HG03108 (cell line): ENCODE measurements at regions not wholly inside any gene's neighbourhood (a gene's known extent, or its start where the extent isn't known, plus 50 kb on each side); places are given as distances from the start of the nearest gene placed in this dataset.

Experiments used
- ATAC-seq: cut with Tn5 transposase; IDR thresholded peaks from one replicate; pipeline ENCODE4 v1.9.1; 2021; ENCODE audit warnings: moderate library complexity; ENCODE audit not compliant: unreplicated experiment

DNA sequence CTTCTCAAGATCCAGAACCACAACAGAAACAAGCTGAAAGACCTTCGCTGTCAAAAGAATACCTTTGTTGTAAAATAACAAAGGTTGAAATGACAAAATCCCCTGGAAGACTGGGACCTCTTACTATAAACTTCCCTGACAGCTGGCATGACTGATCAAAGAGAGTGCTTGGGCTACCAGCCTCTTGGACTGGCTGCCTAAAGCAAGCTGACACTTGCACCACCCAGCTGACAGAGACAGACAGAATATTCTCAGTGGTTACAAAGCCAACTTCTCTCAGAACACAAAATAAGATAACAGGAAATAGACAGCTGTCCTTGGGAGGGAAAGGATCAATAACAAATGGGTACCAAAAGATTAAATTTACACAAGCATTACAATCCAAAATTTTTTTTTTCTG is 241.7 kb upstream of the SPOCK3 start:
- no peak for ATAC-seq

- ATAC-seq = no peak
Observed at GRCh38 chr4:167492007-167492406, 257.7 kb upstream of the SPOCK3 start.

GRCh38 chr4:167509551-167509950 is 275.3 kb upstream of the SPOCK3 start:
- ATAC-seq = no peak

GRCh38 chr4:167524091-167524490 is 289.8 kb upstream of the SPOCK3 start:
- no peak for ATAC-seq

- no peak for ATAC-seq
Observed at GRCh38 chr4:167537761-167538160, 303.5 kb upstream of the SPOCK3 start.

- ATAC-seq = no peak
Observed at GRCh38 chr4:167541286-167541685, 307.0 kb upstream of the SPOCK3 start.

DNA sequence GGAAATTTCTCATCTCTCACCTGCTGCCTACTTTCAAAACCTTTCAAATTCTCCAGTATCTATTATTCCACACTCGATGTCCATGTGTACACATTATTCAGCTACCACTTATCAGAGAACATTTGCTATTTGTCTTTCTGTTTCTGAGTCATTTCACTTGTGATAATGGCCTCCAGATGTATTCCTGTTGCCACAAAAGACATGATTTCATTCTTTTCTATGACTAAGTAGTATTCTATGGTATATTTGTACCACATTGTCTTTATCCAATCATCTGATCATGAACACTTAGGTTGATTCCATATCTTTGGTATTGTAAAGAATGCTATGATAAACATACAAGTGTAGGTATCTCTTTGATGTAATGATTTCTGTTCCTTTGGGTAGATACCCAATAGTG is 310.1 kb upstream of the SPOCK3 start:
- no peak for ATAC-seq

DNA sequence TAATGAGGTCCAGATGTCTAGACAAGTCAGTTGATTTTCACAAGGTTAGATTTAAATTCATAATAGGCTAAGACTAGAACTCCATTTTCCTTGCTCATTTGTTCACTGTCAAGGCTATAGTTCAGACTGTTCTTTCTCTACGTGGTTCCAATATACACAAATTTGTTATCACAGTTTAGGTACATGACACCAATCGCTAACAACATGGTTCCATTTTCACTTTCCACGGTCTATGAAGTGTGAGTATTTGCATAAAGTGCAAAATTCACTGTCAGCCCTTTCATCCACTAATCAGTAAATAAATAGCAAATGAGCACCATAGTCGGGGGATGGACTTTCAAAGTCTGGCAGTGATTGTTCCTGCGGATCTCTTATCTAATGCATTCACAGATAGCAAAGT is 315.7 kb upstream of the SPOCK3 start:
- no peak for ATAC-seq

- peak; percentile 94 for ATAC-seq
Observed at GRCh38 chr4:167555338-167556022, 321.2 kb upstream of the SPOCK3 start.

- ATAC-seq = no peak
Observed at GRCh38 chr4:167578906-167579305, 344.6 kb upstream of the SPOCK3 start.

- ATAC-seq = no peak
Observed at GRCh38 chr4:167581449-167581965, 347.2 kb upstream of the SPOCK3 start.

DNA sequence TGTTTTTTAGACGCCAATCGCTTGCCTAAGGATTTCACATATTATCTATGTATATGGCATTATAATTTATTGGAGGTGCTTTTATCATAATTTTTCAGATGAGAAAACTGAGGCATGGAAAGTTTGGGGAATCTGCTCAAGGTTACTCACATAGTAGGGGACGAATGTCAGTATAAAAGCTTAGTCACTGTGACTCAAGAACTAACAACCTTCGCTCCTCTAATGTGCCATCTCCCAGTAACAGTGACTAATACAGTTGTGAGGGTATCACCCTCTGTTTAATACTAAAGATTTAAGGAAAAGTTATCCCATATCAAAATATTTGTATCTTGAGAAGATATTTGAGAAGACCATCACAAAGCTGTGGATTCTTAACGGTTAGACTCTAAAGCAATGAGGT is 353.1 kb upstream of the SPOCK3 start:
- ATAC-seq = no peak

- no peak for ATAC-seq
Observed at GRCh38 chr4:167595898-167596297, 361.6 kb upstream of the SPOCK3 start.

GRCh38 chr4:167602157-167602556 is 367.9 kb upstream of the SPOCK3 start:
- no peak for ATAC-seq

DNA sequence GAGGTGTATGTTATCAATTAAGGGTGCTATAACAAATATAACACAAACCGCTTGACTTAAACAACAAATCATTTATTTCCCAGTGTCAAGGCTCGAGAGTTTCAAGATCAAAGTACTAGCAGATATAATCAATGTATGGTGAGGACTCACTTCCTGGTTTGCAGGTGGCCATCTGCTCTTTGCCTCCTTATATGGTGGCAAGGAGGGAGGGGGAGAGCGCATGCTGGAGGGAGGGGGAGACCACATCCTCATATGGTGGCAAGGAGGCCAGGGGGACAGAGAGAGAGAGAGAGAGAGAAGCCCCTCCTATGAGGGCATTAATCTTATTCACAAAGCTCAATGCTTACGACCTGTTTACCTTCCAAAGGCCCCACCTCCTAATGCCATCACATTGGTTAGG is 372.3 kb upstream of the SPOCK3 start:
- no peak for ATAC-seq

- no peak for ATAC-seq
Observed at GRCh38 chr4:167613381-167613780, 379.1 kb upstream of the SPOCK3 start.

- ATAC-seq = no peak
Observed at GRCh38 chr4:167614866-167615265, 380.6 kb upstream of the SPOCK3 start.

DNA sequence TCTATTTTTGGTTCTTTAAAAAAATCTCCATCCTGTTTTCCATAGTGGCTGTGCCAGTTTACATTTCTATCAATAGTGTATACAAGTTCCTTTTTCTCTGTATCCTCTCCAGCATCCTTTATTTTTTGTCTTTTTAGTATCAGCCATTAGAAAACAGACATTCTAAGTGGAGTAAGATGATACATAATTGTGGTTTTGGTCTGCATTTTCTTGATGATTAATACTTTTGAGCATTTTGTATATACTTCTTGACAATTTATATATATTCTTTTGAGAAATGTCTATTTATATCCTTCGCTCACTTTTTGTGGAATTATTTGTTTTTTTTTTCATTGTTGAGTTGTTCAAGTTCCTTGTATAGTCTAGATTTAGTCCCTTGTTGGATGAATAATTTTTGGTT is 382.2 kb upstream of the SPOCK3 start:
- no peak for ATAC-seq

DNA sequence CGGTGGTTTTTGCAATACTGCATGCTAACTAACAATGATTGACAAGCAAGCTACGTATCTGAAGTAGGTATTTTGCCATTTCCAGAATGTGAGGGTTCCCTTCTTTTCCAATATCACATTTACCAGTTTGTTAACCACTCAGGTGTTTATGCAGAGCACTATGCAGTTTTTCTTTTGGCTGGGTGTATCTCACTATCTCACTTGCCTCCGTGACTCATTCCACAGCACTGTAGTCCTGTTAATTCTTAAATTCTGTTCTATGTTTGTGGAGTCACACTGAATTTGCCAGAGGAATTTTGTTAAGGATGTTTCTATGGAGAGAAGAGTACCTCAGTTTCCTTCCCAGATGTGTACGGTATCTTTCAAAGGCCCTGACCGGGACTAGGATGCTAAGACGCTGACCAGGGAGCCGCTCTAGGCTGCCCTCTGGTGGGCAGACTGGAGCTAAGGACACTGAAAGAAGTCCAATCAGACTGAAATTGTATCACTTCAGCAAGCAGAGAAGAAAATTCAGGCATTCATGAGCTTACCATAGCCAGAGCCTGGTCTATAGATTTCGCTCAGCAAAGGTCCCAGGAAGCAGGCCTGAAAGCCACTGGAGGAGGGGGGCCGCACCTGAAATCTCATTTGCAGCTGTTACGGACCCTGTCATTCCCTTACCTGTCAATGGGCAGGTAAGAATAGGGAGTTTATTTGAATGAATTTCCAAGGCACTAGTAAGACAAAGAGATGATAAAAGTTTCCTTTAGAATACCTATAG is 388.4 kb upstream of the SPOCK3 start:
- ATAC-seq = peak; percentile 75

- no peak for ATAC-seq
Observed at GRCh38 chr4:167623241-167623572, 388.9 kb upstream of the SPOCK3 start.

DNA sequence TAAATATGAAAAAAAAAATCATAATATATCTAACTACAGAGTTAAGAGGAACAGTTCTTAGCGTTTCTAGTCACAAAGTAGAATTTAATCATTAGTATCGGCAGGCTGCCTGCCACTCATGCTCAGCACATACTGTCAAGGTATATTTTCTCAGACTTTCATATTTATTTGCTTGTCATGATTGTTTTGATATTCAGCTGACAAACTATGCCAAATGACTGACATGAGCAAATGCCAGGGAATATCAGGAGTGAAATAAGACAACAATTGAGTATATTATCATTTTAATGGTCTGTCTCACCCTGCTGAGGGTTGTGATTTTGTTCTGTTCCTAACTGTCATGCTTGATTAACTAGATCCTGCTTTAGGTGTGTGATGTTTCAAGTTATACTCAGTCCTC is 395.0 kb upstream of the SPOCK3 start:
- no peak for ATAC-seq

- no peak for ATAC-seq
Observed at GRCh38 chr4:167642250-167642649, 408.0 kb upstream of the SPOCK3 start.

DNA sequence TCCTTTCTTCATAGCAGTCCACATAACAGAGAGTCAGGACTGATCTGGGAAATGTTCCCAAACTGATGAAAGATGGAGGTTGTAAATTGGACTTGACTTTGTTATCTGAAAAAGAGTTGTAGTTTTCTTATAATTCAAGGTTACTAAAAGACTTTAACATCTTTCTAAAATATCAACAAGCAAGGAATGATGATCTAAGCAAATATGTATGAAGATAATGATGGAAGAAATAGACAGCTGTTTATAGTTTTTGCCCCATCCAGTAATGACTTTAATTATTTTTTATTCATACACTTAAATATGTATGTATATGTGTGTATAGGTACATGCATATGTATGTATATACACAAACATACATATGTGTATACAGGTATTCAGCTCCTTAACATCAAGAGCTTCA is 411.1 kb upstream of the SPOCK3 start:
- no peak for ATAC-seq
